DND-41 (cell line): ENCODE measurements at regions not wholly inside any gene's neighbourhood (a gene's known extent, or its start where the extent isn't known, plus 50 kb on each side); places are given as distances from the start of the nearest gene placed in this dataset.

Experiments used
- ATAC-seq: fragments of 200-7000 bp; cut with Tn5 transposase; 3 replicates; pipeline ENCODE4 v1.9.1; 2021; ENCODE audit warnings: low read depth; ENCODE audit not compliant: insufficient read depth
- DNase-seq: peaks from one replicate; pipeline ENCODE4 v3.0.0-alpha.2; 2020
- H2AFZ ChIP-seq: 2 replicates; pipeline ENCODE4 v1.6.0; 2012; ENCODE audit warnings: low read depth, low read length
- H3K27ac ChIP-seq: 2 replicates; pipeline ENCODE4 v1.5.1; 2012; ENCODE audit warnings: low read length, inconsistent platforms
- H3K27me3 ChIP-seq: fragments of 200-600 bp; sonication (generic); 2 replicates; pipeline ENCODE4 v1.6.0; 2012; ENCODE audit warnings: low read length, mild to moderate bottlenecking, inconsistent platforms; ENCODE audit not compliant: insufficient read depth, poor library complexity
- H3K36me3 ChIP-seq: 2 replicates; pipeline ENCODE4 v1.5.1; 2012; ENCODE audit warnings: low read length, inconsistent platforms; ENCODE audit not compliant: insufficient read depth
- H3K4me1 ChIP-seq: 2 replicates; pipeline ENCODE4 v1.5.1; 2012; ENCODE audit warnings: mild to moderate bottlenecking, low read length; ENCODE audit not compliant: insufficient read depth
- H3K4me2 ChIP-seq: 2 replicates; pipeline ENCODE4 v1.6.0; 2012; ENCODE audit warnings: mild to moderate bottlenecking, moderate library complexity, low read length, inconsistent platforms; ENCODE audit not compliant: insufficient read depth
- H3K4me3 ChIP-seq, 2 experiments: fragments of 200-600 bp in 1 of 2; shearing (Covaris generic) in 1 of 2; 2 replicates each; pipeline ENCODE4 v1.5.1; 2012 to 2016; ENCODE audit warnings: inconsistent platforms in 2 of 2, low read length in 2 of 2, mild to moderate bottlenecking in 2 of 2, low read depth in 1 of 2, moderate library complexity in 1 of 2
- H3K79me2 ChIP-seq: 2 replicates; pipeline ENCODE4 v1.6.0; 2012; ENCODE audit warnings: low read length, inconsistent platforms; ENCODE audit not compliant: insufficient read depth
- H3K9ac ChIP-seq: 2 replicates; pipeline ENCODE4 v1.6.0; 2012; ENCODE audit warnings: low read depth, mild to moderate bottlenecking, inconsistent platforms, low read length, moderate library complexity
- H3K9me3 ChIP-seq: 2 replicates; pipeline ENCODE4 v1.5.1; 2012; ENCODE audit warnings: low read length, moderate library complexity, mild to moderate bottlenecking, inconsistent platforms; ENCODE audit not compliant: insufficient read depth, severe bottlenecking
- H4K20me1 ChIP-seq: 2 replicates; pipeline ENCODE4 v1.6.0; 2012; ENCODE audit warnings: low read length; ENCODE audit not compliant: insufficient read depth
- EZH2 ChIP-seq: IDR thresholded peaks from 3 replicates; pipeline ENCODE4 v1.6.1; 2012; ENCODE audit warnings: borderline replicate concordance, low read depth, mild to moderate bottlenecking, moderate library complexity, low read length, inconsistent platforms; ENCODE audit not compliant: severe bottlenecking
- TF ChIP-seq, protein P1 (sequence below): IDR thresholded peaks from 2 replicates; pipeline ENCODE4 v1.5.1; 2012; ENCODE audit warnings: borderline replicate concordance, low read length, moderate library complexity, mild to moderate bottlenecking; ENCODE audit not compliant: poor library complexity, severe bottlenecking; ENCODE audit errors: extremely low read depth

DNA sequence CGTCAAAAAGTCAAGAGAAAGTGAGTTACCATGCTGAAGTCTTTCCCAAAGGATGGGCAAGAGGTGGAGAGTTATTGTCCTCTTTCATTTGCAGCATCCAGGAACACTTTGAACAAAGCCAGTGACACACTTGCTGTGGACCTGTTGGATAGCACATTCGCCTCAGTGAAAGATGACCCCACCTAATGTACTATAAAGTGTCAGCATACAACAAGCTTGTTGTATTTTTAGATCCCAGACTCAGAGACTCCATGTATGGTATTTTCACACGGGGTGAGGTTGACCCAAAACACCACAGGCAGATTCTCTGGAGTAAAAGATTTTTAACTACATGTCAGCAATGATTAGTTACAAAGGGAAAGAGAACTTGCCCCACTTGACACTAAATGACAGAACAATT, 273.8 kb downstream of the PTBP2 start:
- DNase-seq, result no peak
- H2AFZ ChIP-seq, result no peak overlapping the region
- H3K4me3 ChIP-seq, result no peak overlapping the region

DNA sequence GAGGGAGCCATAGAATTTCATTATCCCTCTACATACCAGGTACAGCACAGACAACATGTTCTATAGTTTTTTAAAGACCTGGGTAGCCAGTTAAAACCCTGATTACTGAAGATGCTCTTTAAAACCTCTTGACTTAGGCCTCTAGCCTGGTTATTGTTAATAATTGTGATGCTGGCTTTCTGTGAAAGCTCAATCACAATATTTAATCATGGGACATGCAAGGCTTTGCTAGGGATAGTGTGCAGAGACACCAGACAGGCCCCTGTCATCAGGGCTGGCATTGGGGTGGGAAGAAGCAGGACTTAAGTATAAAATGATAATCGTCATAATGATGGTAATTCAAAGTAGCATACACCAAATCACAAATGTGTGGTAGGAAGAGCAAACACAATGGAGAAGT, 274.4 kb downstream of the PTBP2 start:
- H3K4me3 ChIP-seq, result no peak overlapping the region

More for the DNA sequence above, 273.8 kb downstream of the PTBP2 start:
- H3K4me1 ChIP-seq, result no peaks in the 10 kb centered on the region
- no peak for TF ChIP-seq EZH2
- TF ChIP-seq, protein P1, sequence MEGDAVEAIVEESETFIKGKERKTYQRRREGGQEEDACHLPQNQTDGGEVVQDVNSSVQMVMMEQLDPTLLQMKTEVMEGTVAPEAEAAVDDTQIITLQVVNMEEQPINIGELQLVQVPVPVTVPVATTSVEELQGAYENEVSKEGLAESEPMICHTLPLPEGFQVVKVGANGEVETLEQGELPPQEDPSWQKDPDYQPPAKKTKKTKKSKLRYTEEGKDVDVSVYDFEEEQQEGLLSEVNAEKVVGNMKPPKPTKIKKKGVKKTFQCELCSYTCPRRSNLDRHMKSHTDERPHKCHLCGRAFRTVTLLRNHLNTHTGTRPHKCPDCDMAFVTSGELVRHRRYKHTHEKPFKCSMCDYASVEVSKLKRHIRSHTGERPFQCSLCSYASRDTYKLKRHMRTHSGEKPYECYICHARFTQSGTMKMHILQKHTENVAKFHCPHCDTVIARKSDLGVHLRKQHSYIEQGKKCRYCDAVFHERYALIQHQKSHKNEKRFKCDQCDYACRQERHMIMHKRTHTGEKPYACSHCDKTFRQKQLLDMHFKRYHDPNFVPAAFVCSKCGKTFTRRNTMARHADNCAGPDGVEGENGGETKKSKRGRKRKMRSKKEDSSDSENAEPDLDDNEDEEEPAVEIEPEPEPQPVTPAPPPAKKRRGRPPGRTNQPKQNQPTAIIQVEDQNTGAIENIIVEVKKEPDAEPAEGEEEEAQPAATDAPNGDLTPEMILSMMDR, result no peak
- H3K79me2 ChIP-seq, result no peaks in the 10 kb centered on the region
- H3K9me3 ChIP-seq, result no peaks in the 10 kb centered on the region
- no peak overlapping the region for H3K9ac ChIP-seq
- no peak overlapping the region for H3K27ac ChIP-seq
- H3K27me3 ChIP-seq, result no peaks in the 10 kb centered on the region
- no peak for ATAC-seq
- no peaks in the 10 kb centered on the region for H3K36me3 ChIP-seq
- H3K4me2 ChIP-seq, result no peak overlapping the region
- H4K20me1 ChIP-seq, result no peaks in the 10 kb centered on the region

GRCh38 chr1:96997717-96998116, 276.1 kb downstream of the PTBP2 start:
- no peak overlapping the region for H3K4me2 ChIP-seq
- no peak for DNase-seq
- TF ChIP-seq, protein P1, result no peak
- no peak for TF ChIP-seq EZH2
- no peaks in the 10 kb centered on the region for H3K79me2 ChIP-seq
- no peak overlapping the region for H3K4me3 ChIP-seq
- no peaks in the 10 kb centered on the region for H3K36me3 ChIP-seq
- no peak overlapping the region for H3K9ac ChIP-seq
- H3K4me1 ChIP-seq, result no peaks in the 10 kb centered on the region
- ATAC-seq, result no peak
- H3K27ac ChIP-seq, result no peak overlapping the region
- no peaks in the 10 kb centered on the region for H3K27me3 ChIP-seq
- H2AFZ ChIP-seq, result no peak overlapping the region
- no peaks in the 10 kb centered on the region for H3K9me3 ChIP-seq
- H4K20me1 ChIP-seq, result no peaks in the 10 kb centered on the region

More for the DNA sequence above, 274.4 kb downstream of the PTBP2 start:
- Histone ChIP-seq H2AFZ (no peak overlapping the region), H4K20me1 (no peaks in the 10 kb centered on the region), H3K9me3 (no peaks in the 10 kb centered on the region), H3K79me2 (no peaks in the 10 kb centered on the region), H3K4me1 (no peaks in the 10 kb centered on the region), H3K27ac (no peak overlapping the region), H3K27me3 (no peaks in the 10 kb centered on the region), H3K4me2 (no peak overlapping the region), H3K9ac (no peak overlapping the region), H3K36me3 (no peaks in the 10 kb centered on the region)
- ATAC-seq (no peak), DNase-seq (no peak)
- TF ChIP-seq EZH2, result no peak
- TF ChIP-seq, protein P1, result no peak

GRCh38 chr1:96998466-96998865, 276.9 kb downstream of the PTBP2 start:
- DNase-seq, result no peak
- no peaks in the 10 kb centered on the region for H4K20me1 ChIP-seq
- no peaks in the 10 kb centered on the region for H3K36me3 ChIP-seq
- H3K4me3 ChIP-seq, result no peak overlapping the region
- no peaks in the 10 kb centered on the region for H3K27me3 ChIP-seq
- no peak overlapping the region for H2AFZ ChIP-seq
- no peak overlapping the region for H3K9ac ChIP-seq
- ATAC-seq, result no peak
- no peak overlapping the region for H3K27ac ChIP-seq
- no peak overlapping the region for H3K4me2 ChIP-seq
- no peaks in the 10 kb centered on the region for H3K4me1 ChIP-seq
- no peaks in the 10 kb centered on the region for H3K9me3 ChIP-seq
- TF ChIP-seq, protein P1, result no peak
- TF ChIP-seq EZH2, result no peak
- H3K79me2 ChIP-seq, result no peaks in the 10 kb centered on the region
